ENCODE measurements at regions not wholly inside any gene's neighbourhood (a gene's known extent, or its start where the extent isn't known, plus 50 kb on each side); places are given as distances from the start of the nearest gene placed in this dataset.

GRCh38 chr6:14232889-14233288, 115.3 kb downstream of the CD83 start:
- Histone ChIP-seq H3K9me2 (replicated peaks; ENCODE audit: insufficient read depth, low read length) (no peaks in the 10 kb centered on the region), H3K36me3 (ENCODE audit: low read length) (no peaks in the 10 kb centered on the region), H3K27ac (ENCODE audit: low read depth, low read length) (no peak overlapping the region), H3K9ac (ENCODE audit: low read length) (no peak overlapping the region), H4K20me1 (ENCODE audit: low read depth, low read length) (no peaks in the 10 kb centered on the region), H3F3A (ENCODE audit: insufficient read depth) (no peaks in the 10 kb centered on the region), H3K4me2 (ENCODE audit: low read depth, low read length, poor library complexity, severe bottlenecking) (no peak overlapping the region), H3K79me2 (ENCODE audit: insufficient read depth, low read length) (no peaks in the 10 kb centered on the region), H3K27me3 (ENCODE audit: low read length) (no peaks in the 10 kb centered on the region), H2AFZ (ENCODE audit: low read depth, low read length, severe bottlenecking) (no peak overlapping the region), H3K9me3 (ENCODE audit: insufficient read depth, low read length) (no peaks in the 10 kb centered on the region), H3K4me3 (ENCODE audit: insufficient read depth, low read length, poor library complexity, severe bottlenecking) (no peak overlapping the region)
- no peak for TF ChIP-seq CTCF (IDR thresholded peaks at IDR 0.05; ENCODE audit: insufficient read depth, low read length, poor library complexity, severe bottlenecking)
- TF ChIP-seq EZH2phosphoT487 (conservative IDR thresholded peaks at IDR 0.05; ENCODE audit: low read length): no peak

- Histone ChIP-seq H3K9me3 (ENCODE audit: insufficient read depth, low read length) (0 out of 2 replicates have a peak, but pooled peaks cover 7% of the 10 kb centered on the region), H3K4me3 (ENCODE audit: insufficient read depth, low read length, poor library complexity, severe bottlenecking) (no peak overlapping the region), H3K9ac (ENCODE audit: low read length) (no peak overlapping the region), H3K4me2 (ENCODE audit: low read depth, low read length, poor library complexity, severe bottlenecking) (no peak overlapping the region), H3F3A (ENCODE audit: insufficient read depth) (no peaks in the 10 kb centered on the region), H4K20me1 (ENCODE audit: low read depth, low read length) (no peaks in the 10 kb centered on the region), H3K79me2 (ENCODE audit: insufficient read depth, low read length) (no peaks in the 10 kb centered on the region), H3K27ac (ENCODE audit: low read depth, low read length) (no peak overlapping the region), H2AFZ (ENCODE audit: low read depth, low read length, severe bottlenecking) (no peak overlapping the region), H3K27me3 (ENCODE audit: low read length) (no peaks in the 10 kb centered on the region), H3K9me2 (replicated peaks; ENCODE audit: insufficient read depth, low read length) (no peaks in the 10 kb centered on the region), H3K36me3 (ENCODE audit: low read length) (peaks cover 8% of the 10 kb centered on the region)
- TF ChIP-seq CTCF (IDR thresholded peaks at IDR 0.05; ENCODE audit: insufficient read depth, low read length, poor library complexity, severe bottlenecking) (no peak), EZH2phosphoT487 (conservative IDR thresholded peaks at IDR 0.05; ENCODE audit: low read length) (no peak)
These were observed 118.2 kb downstream of the CD83 start for GRCh38 chr6:14235653-14236356.

- no peaks in the 10 kb centered on the region for H3K9me2 ChIP-seq (replicated peaks; ENCODE audit: insufficient read depth, low read length)
- 0 out of 2 replicates have a peak, but pooled peaks cover 7% of the 10 kb centered on the region for H3K9me3 ChIP-seq (ENCODE audit: insufficient read depth, low read length)
- no peak overlapping the region for H3K4me2 ChIP-seq (ENCODE audit: low read depth, low read length, poor library complexity, severe bottlenecking)
These were observed 121.5 kb downstream of the CD83 start for GRCh38 chr6:14239097-14239496.

More at GRCh38 chr6:14239097-14239496, 121.5 kb downstream of the CD83 start:
- Histone ChIP-seq H3K4me3 (ENCODE audit: insufficient read depth, low read length, poor library complexity, severe bottlenecking) (no peak overlapping the region), H3F3A (ENCODE audit: insufficient read depth) (no peaks in the 10 kb centered on the region), H2AFZ (ENCODE audit: low read depth, low read length, severe bottlenecking) (no peak overlapping the region), H4K20me1 (ENCODE audit: low read depth, low read length) (no peaks in the 10 kb centered on the region), H3K27ac (ENCODE audit: low read depth, low read length) (no peak overlapping the region), H3K9ac (ENCODE audit: low read length) (no peak overlapping the region), H3K36me3 (ENCODE audit: low read length) (peaks cover 8% of the 10 kb centered on the region), H3K79me2 (ENCODE audit: insufficient read depth, low read length) (no peaks in the 10 kb centered on the region), H3K27me3 (ENCODE audit: low read length) (no peaks in the 10 kb centered on the region)
- TF ChIP-seq EZH2phosphoT487 (conservative IDR thresholded peaks at IDR 0.05; ENCODE audit: low read length) (no peak), CTCF (IDR thresholded peaks at IDR 0.05; ENCODE audit: insufficient read depth, low read length, poor library complexity, severe bottlenecking) (no peak)
